GM12878 (cell line): ENCODE measurements at regions not wholly inside any gene's neighbourhood (a gene's known extent, or its start where the extent isn't known, plus 50 kb on each side); places are given as distances from the start of the nearest gene placed in this dataset.

Experiments used
- ATAC-seq: fragments of 200-7000 bp; cut with Tn5 transposase; 3 replicates; pipeline ENCODE4 v1.9.1; 2020; ENCODE audit warnings: mild to moderate bottlenecking, moderate library complexity
- BruUV-seq: library from RNA; stranded (reverse); fragments of 400-500 nt; replicated peaks from 2 replicates; lab custom pipeline; 2021; lab: Mats Ljungman, UMichigan
- CTCF ChIA-PET: fragments of 300-600 bp; sonication (Branson Sonifier 250); formaldehyde crosslinking; extraction: SDS; loops from one replicate; lab custom pipeline; 2021; ENCODE audit warnings: inconsistent platforms; lab: Yijun Ruan, JAX
- POLR2A ChIA-PET: fragments of 350-600 bp; formaldehyde crosslinking; extraction: SDS; loops from one replicate; lab custom pipeline; 2021; ENCODE audit warnings: inconsistent platforms; lab: Charles Lee
- RAD21 ChIA-PET: fragments of 300-600 bp; sonication (Branson Sonifier 250); formaldehyde crosslinking; loops from one replicate; lab custom pipeline; 2023; ENCODE audit warnings: antibody characterized with exemption; ENCODE audit not compliant: unreplicated experiment; lab: Charles Lee
- SMC1A ChIA-PET: fragments of 300-600 bp; sonication (Branson Sonifier 250); formaldehyde crosslinking; loops from one replicate; lab custom pipeline; 2023; ENCODE audit not compliant: unreplicated experiment, uncharacterized antibody; lab: Charles Lee
- DNase-seq: peaks from one replicate; pipeline ENCODE4 v3.0.0-alpha.2; 2011; ENCODE audit warnings: low read depth, low spot score
- FAIRE-seq: peaks from 3 replicates; lab custom pipeline; 2011; peaks lifted over from hg19 to GRCh38; lab: Jason Lieb, UNC
- H2AFZ ChIP-seq: 2 replicates; pipeline ENCODE4 v1.6.0; 2011; ENCODE audit warnings: low read depth, low read length, control low read depth; ENCODE audit not compliant: control insufficient read depth
- H3K27ac ChIP-seq: 2 replicates; pipeline ENCODE4 v1.5.1; 2011; ENCODE audit warnings: control low read depth; ENCODE audit not compliant: control insufficient read depth, insufficient read depth
- H3K27me3 ChIP-seq, 2 experiments: replicated peaks in 1 of 2; 2 replicates each; pipeline versions ENCODE4 v1.6.0 to v1.6.1; 2011; ENCODE audit warnings: low read length in 1 of 2; ENCODE audit not compliant: control insufficient read depth in 2 of 2, insufficient read depth in 2 of 2
- H3K36me3 ChIP-seq, 2 experiments: 2 replicates each; pipeline ENCODE4 v1.5.1; 2011; ENCODE audit warnings: low read length in 1 of 2; ENCODE audit not compliant: control insufficient read depth in 2 of 2, insufficient read depth in 2 of 2
- H3K4me1 ChIP-seq: 2 replicates; pipeline ENCODE4 v1.6.1; 2011; ENCODE audit warnings: mild to moderate bottlenecking, low read length, moderate library complexity, mixed read lengths; ENCODE audit not compliant: control insufficient read depth, insufficient read depth
- H3K4me2 ChIP-seq: 2 replicates; pipeline ENCODE4 v1.6.0; 2011; ENCODE audit warnings: control low read depth; ENCODE audit not compliant: control insufficient read depth, insufficient read depth
- H3K4me3 ChIP-seq: fragments of 200-600 bp; sonication (generic); 2 replicates; pipeline ENCODE4 v1.5.1; 2016
- H3K79me2 ChIP-seq: 2 replicates; pipeline ENCODE4 v1.6.0; 2011; ENCODE audit warnings: low read length; ENCODE audit not compliant: control insufficient read depth, insufficient read depth
- H3K9ac ChIP-seq: 2 replicates; pipeline ENCODE4 v1.8.0; 2011; ENCODE audit warnings: low read length, control low read depth, mixed read lengths; ENCODE audit not compliant: control insufficient read depth, insufficient read depth
- H3K9me3 ChIP-seq: replicated peaks from 3 replicates; pipeline ENCODE4 v1.5.1; 2011; ENCODE audit warnings: mild to moderate bottlenecking, low read length; ENCODE audit not compliant: control insufficient read depth, insufficient read depth
- H4K20me1 ChIP-seq: 2 replicates; pipeline ENCODE4 v1.6.0; 2011; ENCODE audit not compliant: control insufficient read depth, insufficient read depth
- BHLHE40 ChIP-seq, 2 experiments: fragments of 450-650 bp in 1 of 2; IDR thresholded peaks; 2 replicates each; pipeline ENCODE4 v1.6.1; 2011 to 2017; ENCODE audit warnings: low read depth in 2 of 2, borderline replicate concordance in 1 of 2, improper control_type of control experiment in 1 of 2, low read length in 1 of 2, mild to moderate bottlenecking in 1 of 2
- CBX3 ChIP-seq: fragments of 200-600 bp; sonication (generic); IDR thresholded peaks from 2 replicates; pipeline ENCODE4 v1.6.1; 2016; ENCODE audit warnings: low read depth, borderline replicate concordance
- DPF2 ChIP-seq: fragments of 450-650 bp; IDR thresholded peaks from 2 replicates; pipeline ENCODE4 v1.6.1; 2017; ENCODE audit warnings: mild to moderate bottlenecking
- MTA3 ChIP-seq: IDR thresholded peaks from 2 replicates; pipeline ENCODE4 v1.6.1; 2012; ENCODE audit warnings: low read length, inconsistent platforms, borderline replicate concordance
- NFYB ChIP-seq: IDR thresholded peaks from 2 replicates; pipeline ENCODE4 v1.6.1; 2011; ENCODE audit warnings: low read depth, mild to moderate bottlenecking, low read length, improper control_type of control experiment, moderate library complexity; ENCODE audit not compliant: insufficient read depth
- NR2C2 ChIP-seq: IDR thresholded peaks from 2 replicates; pipeline ENCODE4 v1.6.1; 2011; ENCODE audit warnings: borderline replicate concordance, low read depth; ENCODE audit not compliant: control insufficient read depth, insufficient read length
- NRF1 ChIP-seq: conservative IDR thresholded peaks from 2 replicates; pipeline ENCODE4 v1.6.1; 2011; ENCODE audit warnings: mild to moderate bottlenecking, low read depth, low read length, improper control_type of control experiment
- POLR2AphosphoS2 ChIP-seq: IDR thresholded peaks from 2 replicates; pipeline ENCODE4 v1.6.1; 2011; ENCODE audit warnings: low read depth, mild to moderate bottlenecking, low read length, improper control_type of control experiment, moderate library complexity
- POLR2AphosphoS5 ChIP-seq: IDR thresholded peaks from 2 replicates; pipeline ENCODE4 v1.6.1; 2011; ENCODE audit warnings: mild to moderate bottlenecking, low read length, inconsistent platforms
- SREBF2 ChIP-seq: IDR thresholded peaks from 2 replicates; pipeline ENCODE4 v1.6.1; 2012; ENCODE audit warnings: mild to moderate bottlenecking, low read length
- STAT1 ChIP-seq: fragments of 450-650 bp; conservative IDR thresholded peaks from 2 replicates; pipeline ENCODE4 v1.6.1; 2014; ENCODE audit warnings: antibody characterized with exemption, mild to moderate bottlenecking
- SUZ12 ChIP-seq: fragments of 200-600 bp; sonication (generic); IDR thresholded peaks from one replicate; pipeline ENCODE4 v1.6.1; 2018; ENCODE audit warnings: antibody characterized with exemption, mild to moderate bottlenecking; ENCODE audit not compliant: unreplicated experiment
- TCF12 ChIP-seq: IDR thresholded peaks from 2 replicates; pipeline ENCODE4 v1.6.1; 2011; ENCODE audit warnings: low read depth, mild to moderate bottlenecking, low read length
- USF2 ChIP-seq: IDR thresholded peaks from 2 replicates; pipeline ENCODE4 v1.6.1; 2011; ENCODE audit warnings: low read depth, low read length, improper control_type of control experiment, borderline replicate concordance
- WRNIP1 ChIP-seq: IDR thresholded peaks from 2 replicates; pipeline ENCODE4 v1.6.1; 2011; ENCODE audit warnings: low read depth, low read length, improper control_type of control experiment, borderline replicate concordance
- ZBTB4 ChIP-seq: fragments of 450-650 bp; formaldehyde crosslinking; IDR thresholded peaks from 2 replicates; pipeline ENCODE4 v1.4.0; 2022; ENCODE audit warnings: mild to moderate bottlenecking, moderate library complexity
- WGBS: methylation state at CpG from one replicate; pipeline ENCODE4 v1.1.6; 2016; ENCODE audit warnings: low lambda C conversion rate; ENCODE audit not compliant: insufficient replicate concordance, insufficient coverage; ENCODE audit errors: missing lambda C conversion rate; 5-methylcytosine and 5-hydroxymethylcytosine counted together
- in situ Hi-C: fragments of 300-500 bp; cut with MboI; formaldehyde crosslinking; loops from 9 replicates; pipeline ENCODE4 v1.14.3; 2018; ENCODE audit warnings: mixed read lengths
- intact Hi-C: fragments of 100-400 bp; cut with micrococcal nuclease; formaldehyde crosslinking; loops from one replicate; pipeline ENCODE4 v1.14.2; 2022; ENCODE audit not compliant: unreplicated experiment

- WGBS, result 14% methylated on average over 6 of the region's 6 CpGs
- H2AFZ ChIP-seq, result no peak overlapping the region
Observed at GRCh38 chr6:84618836-84619235, 145.6 kb downstream of the TBX18 start.

GRCh38 chr6:84618046-84618752 lies 146.2 kb downstream of the TBX18 start:
- H3K36me3 ChIP-seq, result no peaks in the 10 kb centered on the region
- ChIA-PET SMC1A (no interaction called here), POLR2A (no interaction called here), CTCF (no interaction called here), RAD21 (interaction anchor here (0.6 kb wide), 1 partner anchor 53 kb away, joined by 3 read pairs; no protein-coding TSS in a partner anchor)
- H3K9ac ChIP-seq, result no peak overlapping the region
- H3K4me2 ChIP-seq, result no peak overlapping the region
- no TSS peak for BruUV-seq
- H4K20me1 ChIP-seq, result no peaks in the 10 kb centered on the region
- FAIRE-seq (no peak), ATAC-seq (no peak), DNase-seq (no peak)
- intact Hi-C loops, result no loop called here
- no peak overlapping the region for H2AFZ ChIP-seq
- no peaks in the 10 kb centered on the region for H3K9me3 ChIP-seq
- WGBS, result 29% methylated on average over 8 of the region's 8 CpGs
- no peaks in the 10 kb centered on the region for H3K4me1 ChIP-seq
- no peak overlapping the region for H3K27ac ChIP-seq
- no peak overlapping the region for H3K4me3 ChIP-seq
- no peaks in the 10 kb centered on the region for H3K27me3 ChIP-seq
- H3K79me2 ChIP-seq, result no peaks in the 10 kb centered on the region
- in situ Hi-C loops, result no loop called here
- TF ChIP-seq POLR2AphosphoS2 (no peak), NFYB (no peak), BHLHE40 (IDR thresholded peaks at IDR 0.05; ENCODE audit: borderline replicate concordance in 1 of 2, low read depth in 2 of 2, low read length in 1 of 2) (no peak), STAT1 (no peak), POLR2AphosphoS5 (no peak), ZBTB4 (no peak), USF2 (no peak), MTA3 (no peak), DPF2 (no peak), CBX3 (no peak), WRNIP1 (no peak), NR2C2 (no peak)

More at GRCh38 chr6:84618836-84619235, 145.6 kb downstream of the TBX18 start:
- FAIRE-seq, result no peak
- no peak for DNase-seq
- Histone ChIP-seq H4K20me1 (no peaks in the 10 kb centered on the region), H3K9ac (no peak overlapping the region), H3K79me2 (no peaks in the 10 kb centered on the region), H3K27me3 (no peaks in the 10 kb centered on the region), H3K4me3 (no peak overlapping the region)
- no TSS peak for BruUV-seq
- POLR2A ChIA-PET, result no interaction called here
- CTCF ChIA-PET, result no interaction called here
- TF ChIP-seq TCF12 (no peak), SREBF2 (no peak), SUZ12 (no peak), NRF1 (no peak)
- TF ChIP-seq, all 136 proteins: peak for 0
- no peaks in the 10 kb centered on the region for H3K36me3 ChIP-seq
- intact Hi-C loops (no loop called here), in situ Hi-C loops (no loop called here)
- ATAC-seq, result no peak
- H3K27ac ChIP-seq, result no peak overlapping the region
- ChIA-PET SMC1A (no interaction called here), RAD21 (interaction anchor here (0.6 kb wide), 1 partner anchor 54 kb away, joined by 3 read pairs; no protein-coding TSS in a partner anchor)
- H3K4me1 ChIP-seq, result no peaks in the 10 kb centered on the region
- no peak overlapping the region for H3K4me2 ChIP-seq
- no peaks in the 10 kb centered on the region for H3K9me3 ChIP-seq
